Stimulated activated naive B cell treated with anti-CD40 and anti-IgM and Interleukin-4, amounts not matched to agents 10 μg/mL and 1 μg/mL and 100 μg/mL, for 72 hours (primary cell): ENCODE measurements at regions not wholly inside any gene's neighbourhood (a gene's known extent, or its start where the extent isn't known, plus 50 kb on each side); places are given as distances from the start of the nearest gene placed in this dataset.
"Not testable (repeated sequence)": the region's sequence is repeated elsewhere in the genome, so short reads cannot be mapped to it uniquely, and the experiment has no call there.

Source experiments
- ATAC-seq, 2 donors: fragments of 150-1000 bp; cut with Tn5 transposase; replicated peaks; 2 replicates each; pipeline ENCODE4 v1.10.0; 2021; ENCODE audit warnings: moderate library complexity in 1 of 2
- DNase-seq: peaks from one replicate; pipeline ENCODE4 v3.0.0; 2021
- H3K27ac Mint-ChIP-seq: one replicate; pipeline ENCODE4 v1.8.0; 2022; ENCODE audit warnings: mild to moderate bottlenecking, mixed read lengths
- H3K27me3 Mint-ChIP-seq, 2 donors: one replicate each; pipeline ENCODE4 v1.8.0; 2022; ENCODE audit warnings: mixed read lengths in 2 of 2
- H3K36me3 Mint-ChIP-seq, 2 donors: one replicate each; pipeline ENCODE4 v1.8.0; 2022; ENCODE audit warnings: mixed read lengths in 2 of 2, mild to moderate bottlenecking in 1 of 2
- H3K4me1 Mint-ChIP-seq, 2 donors: one replicate each; pipeline ENCODE4 v1.8.0; 2022; ENCODE audit warnings: mixed read lengths in 2 of 2, mild to moderate bottlenecking in 1 of 2
- H3K4me3 Mint-ChIP-seq, 2 donors: one replicate each; pipeline ENCODE4 v1.8.0; 2022; ENCODE audit warnings: mild to moderate bottlenecking in 2 of 2, mixed read lengths in 2 of 2, moderate library complexity in 1 of 2
- H3K9me3 Mint-ChIP-seq, 2 donors: one replicate each; pipeline ENCODE4 v1.8.0; 2022; ENCODE audit warnings: mixed read lengths in 2 of 2, mild to moderate bottlenecking in 1 of 2

DNA sequence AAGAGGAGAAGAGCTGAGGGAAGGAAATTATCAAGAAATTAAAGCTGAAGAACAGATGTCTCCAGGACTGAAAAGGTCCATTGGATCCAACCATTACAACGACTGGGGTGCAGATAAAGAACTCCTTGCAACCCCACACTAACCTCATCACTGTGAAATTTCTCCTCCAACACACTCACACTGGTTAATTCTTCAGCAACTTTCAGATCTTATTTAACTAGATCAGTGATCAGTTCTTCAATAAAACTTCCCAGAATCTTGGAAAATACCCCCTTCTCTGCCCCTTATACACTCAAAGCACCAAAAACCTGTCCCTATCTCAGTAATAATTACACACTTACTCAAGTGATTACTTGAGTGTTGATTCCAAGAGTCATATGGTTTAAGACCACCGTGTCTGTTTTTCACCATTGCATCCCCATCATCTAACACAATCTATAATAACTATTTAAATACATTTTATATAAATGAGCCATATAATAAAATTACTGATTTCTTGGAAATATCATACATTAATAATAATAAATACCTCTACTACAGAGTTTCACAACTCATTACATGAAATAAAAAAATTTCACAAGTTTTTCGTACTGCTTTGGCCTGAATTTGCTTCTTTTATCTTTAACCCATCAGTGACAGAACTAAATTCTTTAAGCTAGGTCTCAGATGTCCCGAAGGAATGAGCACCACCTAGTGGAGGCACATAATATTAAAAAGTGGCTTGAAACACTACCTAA is 123.7 kb downstream of the MPP7 start:
- H3K27me3 Mint-ChIP-seq = no peaks in the 10 kb centered on the region
- ATAC-seq = peak; percentile 48 to 65

DNA sequence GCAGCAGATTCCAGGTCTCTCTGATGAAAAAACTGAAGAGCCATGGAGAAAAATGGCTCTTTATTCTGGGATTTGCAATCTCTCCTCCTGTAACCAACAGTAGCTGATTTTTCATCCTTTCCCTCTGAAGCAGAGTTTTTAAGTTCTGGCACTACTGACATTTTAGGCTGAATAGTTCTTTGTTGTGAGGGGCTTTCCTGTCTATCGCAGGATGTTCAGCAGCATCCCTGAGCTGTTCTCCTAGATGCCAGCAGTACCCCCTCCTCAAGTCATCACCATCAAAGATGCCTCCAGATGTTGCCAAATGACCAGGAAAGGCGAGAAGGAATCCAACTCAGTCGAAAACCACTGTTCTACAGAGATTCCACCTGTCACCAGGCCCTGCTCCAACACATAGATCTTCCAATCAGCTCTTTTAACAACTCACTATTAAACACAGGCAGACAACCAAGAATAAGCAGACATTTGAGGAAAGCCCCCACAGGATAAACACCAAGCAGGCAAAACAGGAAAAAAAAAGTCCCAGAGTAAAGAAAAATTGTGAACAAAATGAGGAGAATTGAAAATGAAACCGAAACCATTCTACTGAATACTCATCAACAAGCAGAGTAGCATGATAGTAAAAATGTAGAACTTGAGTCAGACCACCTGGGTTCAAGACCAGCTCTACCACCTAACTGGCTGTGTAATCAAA is 124.8 kb downstream of the MPP7 start:
- Mint-ChIP-seq H3K9me3 (no peaks in the 10 kb centered on the region), H3K36me3 (no peaks in the 10 kb centered on the region), H3K4me3 (peak overlapping the region; percentile 44 to 70), H3K27ac (peak overlapping the region; percentile 87), H3K4me1 (peaks cover 12 to 16% of the 10 kb centered on the region in 2 donors), H3K27me3 (no peaks in the 10 kb centered on the region)
- no peak for DNase-seq
- peak in 1 of 2 donors; percentile 45 for ATAC-seq

More for the DNA sequence above, 123.7 kb downstream of the MPP7 start:
- H3K36me3 Mint-ChIP-seq = no peaks in the 10 kb centered on the region
- no peak for DNase-seq
- H3K9me3 Mint-ChIP-seq = no peaks in the 10 kb centered on the region
- peaks cover 12 to 16% of the 10 kb centered on the region in 2 donors for H3K4me1 Mint-ChIP-seq
- no peak overlapping the region for H3K4me3 Mint-ChIP-seq
- no peak overlapping the region for H3K27ac Mint-ChIP-seq

DNA sequence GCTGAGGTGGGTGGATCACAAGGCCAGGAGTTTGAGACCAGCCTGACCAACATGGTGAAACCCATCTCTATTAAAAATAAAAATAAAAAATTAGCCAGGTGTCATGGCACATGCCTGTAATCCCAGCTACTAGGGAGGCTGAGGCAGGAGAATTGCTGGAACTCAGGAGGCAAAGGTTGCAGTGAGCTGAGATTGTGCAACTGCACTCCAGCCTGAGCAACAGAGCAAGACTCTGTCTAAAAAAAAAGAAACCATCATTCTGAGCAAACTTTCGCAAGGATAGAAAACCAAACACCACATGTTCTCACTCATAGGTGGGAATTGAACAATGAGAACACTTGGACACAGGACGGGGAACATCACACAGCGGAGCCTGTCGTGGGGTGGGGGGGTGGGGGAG is 126.4 kb downstream of the MPP7 start:
- not testable (repeated sequence) for H3K36me3 Mint-ChIP-seq, H3K9me3 Mint-ChIP-seq, ATAC-seq, DNase-seq, H3K27me3 Mint-ChIP-seq, H3K4me3 Mint-ChIP-seq, H3K27ac Mint-ChIP-seq
- peaks cover 12 to 16% of the 10 kb centered on the region in 2 donors for H3K4me1 Mint-ChIP-seq

DNA sequence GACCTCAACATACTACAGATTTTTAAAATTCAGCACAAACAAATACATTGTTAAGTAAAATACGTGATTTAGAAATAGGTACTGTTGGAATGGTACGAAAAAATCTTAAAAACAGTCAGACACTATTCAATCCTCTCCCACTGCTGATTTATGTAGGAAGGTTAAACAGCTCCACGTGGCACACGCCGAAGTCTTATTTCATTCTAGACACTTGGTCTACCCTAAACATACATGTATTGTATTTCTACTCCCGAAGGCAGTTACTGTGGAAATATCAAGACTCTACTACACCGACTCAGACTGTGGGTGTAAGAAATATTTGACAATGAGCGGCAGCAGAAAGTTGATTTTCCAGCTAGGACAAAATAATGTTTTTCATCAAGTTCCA is 130.6 kb downstream of the MPP7 start:
- Mint-ChIP-seq H3K27ac (no peak overlapping the region), H3K36me3 (no peaks in the 10 kb centered on the region), H3K4me1 (no peaks in the 10 kb centered on the region)

DNA sequence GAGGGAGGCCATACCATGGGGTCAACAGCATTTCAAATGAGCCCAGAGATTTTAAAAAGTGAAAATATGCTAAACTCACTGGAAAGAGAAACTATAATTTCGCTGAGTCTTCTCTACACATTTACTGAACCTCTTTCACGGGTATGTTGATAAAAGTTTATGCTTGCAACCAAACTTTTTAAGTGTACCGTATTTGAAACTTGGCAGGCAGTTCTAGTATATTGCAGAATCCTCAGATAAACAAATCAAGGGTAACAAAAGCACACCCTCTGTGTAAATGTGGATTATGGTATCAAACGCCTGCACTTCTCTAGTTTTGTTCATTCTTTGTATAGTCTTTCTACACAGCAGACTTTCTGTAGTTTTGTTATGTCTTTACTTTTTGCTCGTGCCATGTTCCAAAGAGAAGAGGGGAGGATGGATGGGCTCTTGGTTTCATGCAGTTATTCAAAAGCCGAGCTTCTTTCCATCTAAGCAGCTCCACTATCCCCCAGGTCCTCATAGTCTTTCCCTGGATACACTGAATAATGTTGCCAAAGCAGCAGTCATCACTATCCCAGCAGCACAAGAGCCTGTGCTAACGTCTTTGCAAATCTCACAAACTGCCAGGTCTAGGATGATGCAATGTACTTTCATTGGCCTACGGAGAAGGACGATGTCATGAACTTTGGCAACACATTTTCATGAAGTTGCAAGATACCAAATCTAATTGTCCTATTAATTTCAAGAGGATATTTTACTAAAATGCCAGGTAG is 131.2 kb downstream of the MPP7 start:
- H3K4me3 Mint-ChIP-seq = no peak overlapping the region
- DNase-seq = no peak
- no peak for ATAC-seq
- no peak overlapping the region for H3K27ac Mint-ChIP-seq
- H3K36me3 Mint-ChIP-seq = no peaks in the 10 kb centered on the region
- no peaks in the 10 kb centered on the region for H3K27me3 Mint-ChIP-seq
- H3K9me3 Mint-ChIP-seq = no peaks in the 10 kb centered on the region
- no peaks in the 10 kb centered on the region for H3K4me1 Mint-ChIP-seq

More for the DNA sequence above, 130.6 kb downstream of the MPP7 start:
- Mint-ChIP-seq H3K9me3 (no peaks in the 10 kb centered on the region), H3K4me3 (no peak overlapping the region), H3K27me3 (no peaks in the 10 kb centered on the region)
- ATAC-seq (no peak), DNase-seq (no peak)

DNA sequence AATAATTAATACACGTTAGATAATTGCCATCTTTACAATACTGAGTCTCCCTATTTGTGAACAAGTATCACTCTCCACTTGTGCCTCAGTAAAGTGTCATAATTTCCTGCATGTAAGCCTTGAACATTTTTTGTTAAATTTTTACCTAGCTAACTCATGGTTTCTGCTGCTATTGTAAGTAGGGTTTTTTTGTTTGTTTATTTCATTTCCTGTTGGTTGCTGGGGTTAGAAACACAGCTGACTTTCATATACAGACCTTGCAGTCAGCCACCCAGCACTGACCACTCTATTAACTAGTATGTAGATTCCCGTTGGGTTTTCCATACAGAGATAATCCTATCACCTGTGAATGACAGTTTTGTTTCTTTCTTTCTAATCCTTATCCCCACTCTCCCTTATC is 133.3 kb downstream of the MPP7 start:
- Mint-ChIP-seq H3K36me3 (no peaks in the 10 kb centered on the region), H3K4me3 (no peak overlapping the region), H3K27me3 (no peaks in the 10 kb centered on the region), H3K4me1 (no peaks in the 10 kb centered on the region), H3K27ac (no peak overlapping the region), H3K9me3 (no peaks in the 10 kb centered on the region)
- DNase-seq (no peak), ATAC-seq (no peak)

DNA sequence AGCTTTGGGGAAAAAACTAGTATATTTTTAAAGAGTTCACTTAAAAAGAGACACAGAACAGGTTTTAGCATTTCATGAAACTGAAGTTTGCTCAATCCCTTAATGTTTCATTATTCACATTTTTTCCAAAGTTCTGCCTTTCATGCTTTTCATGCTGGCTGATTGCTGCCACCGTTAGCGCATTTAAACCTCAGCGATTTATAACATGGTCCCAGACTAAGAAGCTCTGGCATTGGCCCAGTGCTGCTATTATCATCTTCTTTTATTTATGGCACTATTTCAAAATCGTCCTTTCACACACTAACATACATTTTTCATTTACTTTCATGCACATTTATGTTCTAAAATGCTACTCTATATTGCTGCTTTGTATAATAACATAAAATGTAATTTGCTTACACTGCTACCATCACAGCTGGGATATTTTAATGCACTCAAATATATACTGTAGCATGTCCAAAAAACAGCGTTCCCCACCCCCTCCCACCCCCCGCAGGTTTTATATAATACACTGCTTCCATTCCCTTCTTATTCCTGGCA is 141.9 kb downstream of the MPP7 start:
- H3K27me3 Mint-ChIP-seq = peaks cover 0 to 7% of the 10 kb centered on the region in 2 donors
- ATAC-seq (no peak), DNase-seq (no peak)
- peaks cover 0 to 4% of the 10 kb centered on the region in 2 donors for H3K36me3 Mint-ChIP-seq
- no peak overlapping the region for H3K4me3 Mint-ChIP-seq
- no peaks in the 10 kb centered on the region for H3K4me1 Mint-ChIP-seq
- no peak overlapping the region for H3K27ac Mint-ChIP-seq
- H3K9me3 Mint-ChIP-seq = peaks cover 4 to 5% of the 10 kb centered on the region in 2 donors

DNA sequence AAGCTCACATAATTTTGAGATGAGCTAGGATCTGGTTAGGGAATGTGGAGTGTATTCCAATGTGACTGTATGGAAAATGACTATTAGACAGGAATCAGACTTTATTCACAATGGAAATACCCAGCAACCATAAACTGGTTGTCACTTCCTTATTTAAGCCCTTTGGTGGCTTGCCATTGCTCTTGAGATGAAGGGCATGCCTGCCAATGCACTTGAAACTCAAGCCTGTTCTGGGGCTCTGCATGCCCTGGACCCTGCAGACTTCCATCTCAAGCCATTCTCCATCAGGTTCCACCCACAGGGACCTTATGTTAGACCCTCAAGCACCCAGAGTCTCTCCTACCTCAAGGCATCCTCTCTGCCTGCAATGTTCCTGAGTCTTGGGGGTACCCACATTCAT is 145.5 kb downstream of the MPP7 start:
- no peak overlapping the region for H3K27ac Mint-ChIP-seq
- no peaks in the 10 kb centered on the region for H3K36me3 Mint-ChIP-seq
- H3K4me1 Mint-ChIP-seq = no peaks in the 10 kb centered on the region
- H3K4me3 Mint-ChIP-seq = no peak overlapping the region
- H3K27me3 Mint-ChIP-seq = peaks cover 0 to 7% of the 10 kb centered on the region in 2 donors
- DNase-seq = no peak
- no peaks in the 10 kb centered on the region for H3K9me3 Mint-ChIP-seq
- ATAC-seq = no peak

DNA sequence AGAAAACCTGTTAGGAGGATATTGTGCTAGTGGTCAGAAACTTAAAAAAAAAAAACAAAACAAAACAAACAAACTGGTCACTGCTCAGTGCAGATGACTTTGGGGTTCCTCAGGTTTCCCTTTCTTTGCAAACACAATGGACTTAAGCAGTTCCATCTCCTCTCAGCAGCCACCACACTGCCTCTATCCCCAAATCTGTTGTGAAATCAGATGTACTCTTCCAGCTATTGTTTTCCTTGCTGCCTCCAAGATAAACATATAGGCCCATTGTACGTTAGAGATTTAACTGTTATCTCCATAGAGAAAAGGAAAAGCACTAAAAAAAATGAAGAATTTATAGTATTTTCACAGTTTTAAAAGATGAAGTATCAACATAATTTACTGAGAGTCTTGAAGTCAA is 147.1 kb downstream of the MPP7 start:
- H3K36me3 Mint-ChIP-seq = no peaks in the 10 kb centered on the region
- H3K4me3 Mint-ChIP-seq = no peak overlapping the region
- ATAC-seq = no peak

DNA sequence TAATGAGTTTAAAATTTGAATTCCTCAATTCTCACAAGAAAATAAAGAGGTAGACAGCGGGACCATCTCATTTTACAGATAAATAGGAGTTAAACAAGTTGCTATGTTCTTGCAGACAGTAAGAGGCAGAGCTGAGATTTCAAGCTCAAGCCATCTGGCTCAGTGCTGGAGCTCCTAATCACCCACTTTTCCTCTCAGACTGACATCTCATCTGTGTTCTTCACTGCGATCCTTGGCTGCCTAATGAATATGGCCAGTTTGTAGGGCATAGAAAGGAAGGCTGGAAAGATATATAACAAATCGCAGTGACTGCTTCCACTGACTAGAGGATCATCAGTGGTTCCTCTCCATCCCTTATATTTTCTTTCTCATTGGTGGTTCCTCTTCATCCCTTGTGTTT is 151.2 kb downstream of the MPP7 start:
- no peaks in the 10 kb centered on the region for H3K9me3 Mint-ChIP-seq

More for the DNA sequence above, 147.1 kb downstream of the MPP7 start:
- Mint-ChIP-seq H3K9me3 (no peaks in the 10 kb centered on the region), H3K4me1 (no peaks in the 10 kb centered on the region), H3K27ac (no peak overlapping the region), H3K27me3 (peaks cover 0 to 7% of the 10 kb centered on the region in 2 donors)
- no peak for DNase-seq

DNA sequence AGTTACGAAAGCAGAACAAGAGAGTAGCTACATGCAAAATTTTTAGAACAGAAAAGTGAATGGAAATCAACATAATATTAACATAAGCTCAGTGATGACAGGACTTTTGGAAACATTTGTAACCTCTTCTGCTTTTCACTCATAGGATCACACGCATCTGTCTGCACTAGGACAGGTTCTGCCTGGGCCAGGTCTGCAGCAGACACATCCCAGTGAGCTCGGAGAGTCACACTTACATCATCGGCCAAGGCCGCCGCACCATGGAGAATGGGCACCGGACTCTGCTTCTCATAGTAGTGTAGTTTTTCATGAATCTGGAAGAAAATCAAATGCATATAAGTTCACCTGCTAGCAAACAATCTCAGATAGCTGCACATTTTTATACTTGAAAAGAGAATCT is 150.9 kb upstream of the ODAD2 start:
- DNase-seq = no peak
- no peak overlapping the region for H3K27ac Mint-ChIP-seq
- H3K9me3 Mint-ChIP-seq = no peaks in the 10 kb centered on the region
- H3K27me3 Mint-ChIP-seq = no peaks in the 10 kb centered on the region
- no peak overlapping the region for H3K4me3 Mint-ChIP-seq
- ATAC-seq = no peak
- no peaks in the 10 kb centered on the region for H3K4me1 Mint-ChIP-seq
- peaks cover 0 to 3% of the 10 kb centered on the region in 2 donors for H3K36me3 Mint-ChIP-seq

More for the DNA sequence above, 151.2 kb downstream of the MPP7 start:
- ATAC-seq (no peak), DNase-seq (no peak)
- H3K27me3 Mint-ChIP-seq = no peaks in the 10 kb centered on the region
- H3K27ac Mint-ChIP-seq = no peak overlapping the region
- peaks cover 0 to 3% of the 10 kb centered on the region in 2 donors for H3K36me3 Mint-ChIP-seq
- H3K4me3 Mint-ChIP-seq = no peak overlapping the region
- H3K4me1 Mint-ChIP-seq = no peaks in the 10 kb centered on the region

DNA sequence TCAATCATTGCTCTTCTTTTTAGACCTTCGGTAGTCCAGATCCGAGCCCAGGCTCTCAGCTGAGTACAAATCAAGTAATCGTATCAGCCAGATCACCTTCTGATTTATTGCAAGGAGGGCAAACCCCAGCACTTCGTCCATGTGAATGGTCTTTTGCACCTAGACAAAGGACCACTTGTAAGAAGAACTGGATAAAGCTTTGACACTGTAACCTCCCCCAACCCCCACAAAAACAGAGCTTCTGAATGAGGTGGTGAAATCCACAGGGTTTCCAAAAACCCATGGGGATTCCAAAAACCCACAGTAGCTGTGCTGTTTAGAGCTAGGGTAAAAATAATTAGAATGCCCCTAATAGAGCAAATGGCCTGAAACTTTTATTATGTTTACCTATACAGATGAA is 148.8 kb upstream of the ODAD2 start:
- H3K4me1 Mint-ChIP-seq = no peaks in the 10 kb centered on the region
- H3K36me3 Mint-ChIP-seq = peaks cover 0 to 3% of the 10 kb centered on the region in 2 donors
- no peak overlapping the region for H3K4me3 Mint-ChIP-seq
- ATAC-seq = no peak
- no peaks in the 10 kb centered on the region for H3K9me3 Mint-ChIP-seq
- no peaks in the 10 kb centered on the region for H3K27me3 Mint-ChIP-seq
- no peak for DNase-seq
- H3K27ac Mint-ChIP-seq = no peak overlapping the region

DNA sequence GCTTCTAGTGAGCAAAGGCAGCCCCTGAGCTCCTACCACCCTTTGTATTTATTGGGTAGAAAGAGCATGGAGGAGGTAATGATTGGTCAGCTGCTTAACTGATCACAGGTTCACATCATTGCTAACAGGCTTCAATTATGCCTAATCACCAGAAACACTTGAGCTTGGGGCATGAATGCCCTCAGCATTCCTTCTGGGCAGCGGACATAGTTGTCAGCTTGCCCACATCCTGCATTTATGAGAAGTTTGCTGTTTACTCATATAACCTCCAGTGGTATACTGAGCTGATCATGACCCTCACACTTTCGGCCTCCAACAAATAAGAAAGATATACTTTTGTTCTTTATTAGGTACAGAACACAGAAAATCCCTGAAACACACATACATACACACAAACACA is 140.3 kb upstream of the ODAD2 start:
- peaks cover 17% of the 10 kb centered on the region in 2 donors for H3K9me3 Mint-ChIP-seq
- H3K27me3 Mint-ChIP-seq = no peaks in the 10 kb centered on the region
- no peak for ATAC-seq
- H3K27ac Mint-ChIP-seq = no peak overlapping the region
- no peak overlapping the region for H3K4me3 Mint-ChIP-seq
- no peak for DNase-seq
- H3K36me3 Mint-ChIP-seq = peaks cover 11 to 15% of the 10 kb centered on the region in 2 donors
- no peaks in the 10 kb centered on the region for H3K4me1 Mint-ChIP-seq
